GM10248 (cell line): ENCODE measurements at regions not wholly inside any gene's neighbourhood (a gene's known extent, or its start where the extent isn't known, plus 50 kb on each side); places are given as distances from the start of the nearest gene placed in this dataset.

ENCODE experiments used
- CTCF ChIA-PET: fragments of 300-600 bp; sonication (Branson Sonifier 250); formaldehyde crosslinking; extraction: SDS; loops from one replicate; lab custom pipeline; 2021; ENCODE audit warnings: antibody characterized with exemption; lab: Yijun Ruan, JAX
- POLR2A ChIA-PET: fragments of 350-650 bp; sonication (Branson Sonifier 250); formaldehyde crosslinking; extraction: SDS; loops from one replicate; lab custom pipeline; 2020; ENCODE audit warnings: antibody characterized with exemption; lab: Yijun Ruan, JAX
- DNase-seq: peaks from one replicate; pipeline ENCODE4 v3.0.0; 2012; ENCODE audit errors: extremely low spot score
- TF ChIP-seq, protein P1 (sequence below): IDR thresholded peaks from 2 replicates; pipeline ENCODE4 v1.5.1; 2012; ENCODE audit warnings: mild to moderate bottlenecking, low read depth; ENCODE audit errors: extremely low read depth, missing control alignments, control extremely low read depth

DNA sequence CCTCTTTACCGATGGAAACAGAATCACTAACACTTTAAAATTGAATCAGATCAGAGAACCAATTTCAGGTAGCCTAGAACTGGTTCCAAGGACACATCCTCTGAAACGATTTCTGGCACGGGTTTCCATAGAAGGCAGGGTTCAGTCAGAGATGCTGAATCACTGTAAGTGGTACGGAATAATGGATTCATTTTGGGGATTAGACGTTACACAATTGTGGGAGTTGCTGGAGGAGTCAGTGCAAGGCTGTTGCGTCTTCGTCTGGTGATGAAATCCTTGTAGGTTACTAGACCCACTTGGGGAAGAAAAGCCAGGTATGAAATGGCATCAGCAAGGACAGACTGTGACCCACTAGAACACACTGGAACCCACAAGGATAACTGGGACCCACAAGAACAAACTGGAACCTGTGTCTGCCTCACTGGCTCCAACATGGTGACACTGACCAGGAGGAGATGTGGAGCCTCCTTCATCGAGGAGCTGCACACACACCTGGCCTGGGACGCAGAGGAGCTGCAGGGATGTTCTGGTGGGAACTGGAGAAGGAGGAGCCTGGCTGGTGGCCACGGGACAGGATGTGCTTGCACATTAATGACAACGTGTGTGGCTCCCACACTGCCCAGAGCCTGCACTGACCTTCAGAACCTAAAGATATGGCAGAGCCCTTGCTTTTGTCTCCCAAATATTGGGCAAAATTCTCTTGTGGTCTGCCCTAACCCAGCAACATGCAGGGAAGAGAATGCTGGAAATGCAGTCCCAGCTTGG, 105.1 kb downstream of the TRAPPC11 start:
- POLR2A ChIA-PET, result no interaction called here
- TF ChIP-seq, protein P1, sequence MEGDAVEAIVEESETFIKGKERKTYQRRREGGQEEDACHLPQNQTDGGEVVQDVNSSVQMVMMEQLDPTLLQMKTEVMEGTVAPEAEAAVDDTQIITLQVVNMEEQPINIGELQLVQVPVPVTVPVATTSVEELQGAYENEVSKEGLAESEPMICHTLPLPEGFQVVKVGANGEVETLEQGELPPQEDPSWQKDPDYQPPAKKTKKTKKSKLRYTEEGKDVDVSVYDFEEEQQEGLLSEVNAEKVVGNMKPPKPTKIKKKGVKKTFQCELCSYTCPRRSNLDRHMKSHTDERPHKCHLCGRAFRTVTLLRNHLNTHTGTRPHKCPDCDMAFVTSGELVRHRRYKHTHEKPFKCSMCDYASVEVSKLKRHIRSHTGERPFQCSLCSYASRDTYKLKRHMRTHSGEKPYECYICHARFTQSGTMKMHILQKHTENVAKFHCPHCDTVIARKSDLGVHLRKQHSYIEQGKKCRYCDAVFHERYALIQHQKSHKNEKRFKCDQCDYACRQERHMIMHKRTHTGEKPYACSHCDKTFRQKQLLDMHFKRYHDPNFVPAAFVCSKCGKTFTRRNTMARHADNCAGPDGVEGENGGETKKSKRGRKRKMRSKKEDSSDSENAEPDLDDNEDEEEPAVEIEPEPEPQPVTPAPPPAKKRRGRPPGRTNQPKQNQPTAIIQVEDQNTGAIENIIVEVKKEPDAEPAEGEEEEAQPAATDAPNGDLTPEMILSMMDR, result no peak
- DNase-seq, result no peak

DNA sequence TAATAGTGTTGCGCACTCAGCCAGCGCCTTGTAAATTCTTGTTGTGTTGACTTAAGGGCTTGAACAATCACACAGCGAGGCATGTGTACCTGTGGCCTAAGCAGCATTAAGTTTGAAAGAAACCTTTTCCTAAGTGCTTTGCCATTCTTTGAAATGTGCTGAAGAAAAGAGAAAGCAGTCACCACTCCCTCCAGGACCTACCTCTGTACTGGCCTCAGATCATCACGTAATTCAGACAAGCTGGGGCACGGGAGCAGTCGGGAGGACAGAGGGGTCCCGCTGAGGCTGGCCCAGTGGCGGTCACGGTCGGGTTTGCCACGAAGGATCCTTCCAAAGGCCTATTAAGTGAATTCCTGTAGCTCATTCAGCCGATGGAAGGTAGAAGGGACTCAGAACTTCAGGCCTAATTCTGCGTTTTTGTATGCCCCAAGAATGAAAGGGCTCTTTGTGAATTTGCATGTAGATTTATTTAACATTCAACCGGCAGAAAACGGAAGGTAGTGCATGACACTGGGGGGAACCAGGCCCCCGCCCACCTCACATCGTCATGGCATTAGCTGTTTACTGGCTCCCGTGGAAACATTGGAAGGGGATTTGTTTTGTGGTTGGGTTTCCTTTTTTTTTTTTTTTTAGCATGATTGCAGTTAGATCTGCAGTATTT, 106.3 kb downstream of the TRAPPC11 start:
- DNase-seq, result no peak
- TF ChIP-seq, protein P1, result no peak
- ChIA-PET CTCF (interaction anchor here (1.3 kb wide), 1 partner anchor 34 kb away, joined by 3 read pairs; no protein-coding TSS in a partner anchor), POLR2A (no interaction called here)

More for the DNA sequence above, 105.1 kb downstream of the TRAPPC11 start:
- CTCF ChIA-PET, result interaction anchor here (0.8 to 1.3 kb wide), 2 partner anchors 8 to 35 kb away, joined by 3 read pairs; no protein-coding TSS in a partner anchor

DNA sequence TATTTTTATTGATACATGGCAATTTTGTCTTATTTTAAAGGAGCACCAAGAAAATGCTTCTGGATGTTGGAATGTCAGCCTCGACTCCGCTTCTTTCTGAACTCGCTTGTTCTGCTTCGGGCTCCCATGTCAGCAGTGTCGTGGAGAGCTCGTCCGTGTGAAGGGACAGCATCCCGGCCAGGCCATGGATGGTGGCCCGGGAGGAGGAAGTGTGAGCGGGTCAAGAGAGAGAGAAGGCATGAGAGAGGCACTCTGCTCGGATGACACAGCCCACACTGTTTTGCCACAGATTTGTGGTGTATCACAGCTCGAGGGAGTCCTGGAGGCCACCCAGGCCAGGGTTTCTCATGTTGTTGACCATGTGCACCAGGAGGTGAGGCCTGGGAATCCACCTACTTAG, 107.0 kb downstream of the TRAPPC11 start:
- ChIA-PET POLR2A (no interaction called here), CTCF (no interaction called here)
- TF ChIP-seq, protein P1, result no peak
- no peak for DNase-seq

DNA sequence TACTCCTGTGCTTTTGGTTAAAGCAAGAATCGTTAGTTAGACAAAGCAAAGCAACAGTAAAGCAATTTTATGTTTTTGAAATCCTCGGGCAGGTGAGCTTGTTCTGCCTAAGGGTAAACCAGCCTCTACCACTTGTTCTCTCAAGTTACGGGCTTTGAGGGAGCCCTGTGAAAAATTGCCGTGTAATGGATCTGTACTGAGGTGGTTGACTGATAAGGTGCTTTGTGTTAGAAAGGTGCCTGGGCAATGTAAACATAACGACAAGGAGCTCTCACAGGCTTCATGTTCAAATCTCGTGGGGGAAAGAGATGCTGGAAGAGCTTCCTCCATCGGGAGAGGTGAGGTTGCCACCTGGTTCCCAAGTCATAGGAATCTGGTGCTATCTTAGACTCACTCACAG, 111.8 kb downstream of the TRAPPC11 start:
- TF ChIP-seq, protein P1, result no peak
- CTCF ChIA-PET, result interaction anchor here (1.9 kb wide), 1 partner anchor 11 kb away, joined by 6 read pairs; no protein-coding TSS in a partner anchor
- DNase-seq, result no peak
- POLR2A ChIA-PET, result no interaction called here

DNA sequence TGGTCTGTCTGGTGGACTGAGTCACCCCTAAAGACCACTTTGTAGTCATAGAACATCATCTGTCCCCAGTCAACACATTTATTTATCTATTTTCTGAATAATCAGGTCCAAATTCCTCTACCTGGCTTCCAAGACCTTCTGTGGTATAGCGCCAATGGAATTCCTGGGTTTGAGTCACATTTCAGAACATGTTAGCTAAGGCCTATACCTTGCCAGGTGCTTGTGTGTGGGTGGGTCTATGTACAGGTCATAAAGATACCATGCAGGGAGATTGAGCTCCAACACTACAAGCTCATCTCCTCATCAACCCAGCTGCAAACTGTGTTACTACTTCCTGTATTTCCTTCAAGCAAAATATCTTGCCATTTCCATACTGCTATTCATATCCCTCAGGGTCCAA, 113.3 kb downstream of the TRAPPC11 start:
- TF ChIP-seq, protein P1, result no peak
- POLR2A ChIA-PET, result no interaction called here
- DNase-seq, result no peak
- CTCF ChIA-PET, result interaction anchor here (0.8 kb wide), 1 partner anchor 9 kb away, joined by 3 read pairs; no protein-coding TSS in a partner anchor

DNA sequence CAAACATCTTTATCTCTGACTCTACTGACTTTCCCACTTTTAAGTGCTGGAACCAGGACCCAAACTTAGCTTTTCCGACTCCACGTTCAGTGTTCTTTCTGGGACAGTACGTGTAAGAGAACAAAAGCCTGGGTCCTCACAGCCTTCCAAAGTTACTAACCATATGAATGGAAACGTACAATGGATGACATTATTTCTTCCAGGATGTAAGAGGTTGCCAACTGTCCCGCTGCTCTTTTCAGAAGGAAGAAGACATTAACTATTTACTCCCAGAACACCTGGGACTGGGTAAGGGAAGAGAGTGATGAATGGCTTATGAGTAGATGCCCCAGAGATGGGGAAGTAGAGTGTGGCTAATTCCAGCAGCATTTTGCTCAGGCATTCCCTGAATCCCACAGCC, 114.7 kb downstream of the TRAPPC11 start:
- TF ChIP-seq, protein P1, result no peak
- POLR2A ChIA-PET, result no interaction called here
- DNase-seq, result no peak
- CTCF ChIA-PET, result no interaction called here
